DMS 273 treated with DMSO at 0.1 percent for 48 hours (cell line): ENCODE measurements at regions not wholly inside any gene's neighbourhood (a gene's known extent, or its start where the extent isn't known, plus 50 kb on each side); places are given as distances from the start of the nearest gene placed in this dataset.

Source experiments
- DNase-seq: peaks from one replicate; lab custom pipeline; 2025; lab: John Stamatoyannopoulos, UW

- DNase-seq, result no peak
Measured at GRCh38 chr18:41540237-41540871, 414.7 kb upstream of the PIK3C3 start.

DNA sequence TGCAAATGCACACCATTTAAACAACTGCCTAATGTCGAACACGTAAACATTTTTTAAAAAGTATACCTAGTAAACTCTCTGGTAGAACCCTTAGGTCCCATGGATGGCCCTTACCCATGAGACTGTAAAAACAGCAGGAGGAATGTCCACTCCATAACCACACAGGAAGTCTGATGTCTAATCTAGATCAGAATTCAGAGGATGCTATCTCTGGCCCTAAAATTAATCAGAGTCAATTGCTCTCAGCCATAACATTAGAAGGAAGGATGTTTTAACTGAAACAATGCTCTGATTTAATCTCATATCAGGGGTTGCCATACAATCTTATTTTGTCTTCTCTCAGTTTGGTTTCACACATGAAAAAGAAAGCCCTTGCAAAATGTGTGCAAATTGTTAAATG, 416.3 kb upstream of the PIK3C3 start:
- no peak for DNase-seq

DNA sequence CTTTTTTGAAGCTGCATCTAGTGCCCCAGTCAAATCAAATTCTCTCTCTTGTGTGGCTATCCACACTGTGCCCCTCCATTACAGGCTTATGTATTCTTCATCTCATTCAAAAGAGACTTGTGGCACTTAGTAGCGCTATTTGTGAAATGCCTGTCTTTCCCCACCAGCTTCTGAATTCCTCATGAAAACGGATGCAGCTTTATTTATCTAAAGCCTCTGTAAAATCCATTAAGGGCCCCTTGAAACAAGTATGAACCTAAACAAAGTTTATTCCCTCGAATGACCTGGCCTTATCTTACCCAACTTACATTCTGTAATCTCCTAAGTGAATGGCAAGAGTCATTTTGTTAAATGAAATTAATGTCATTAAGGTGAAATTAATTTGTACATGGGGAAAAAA, 417.4 kb upstream of the PIK3C3 start:
- no peak for DNase-seq

GRCh38 chr18:41532344-41533086, 422.5 kb upstream of the PIK3C3 start:
- DNase-seq, result peak; percentile 47

DNA sequence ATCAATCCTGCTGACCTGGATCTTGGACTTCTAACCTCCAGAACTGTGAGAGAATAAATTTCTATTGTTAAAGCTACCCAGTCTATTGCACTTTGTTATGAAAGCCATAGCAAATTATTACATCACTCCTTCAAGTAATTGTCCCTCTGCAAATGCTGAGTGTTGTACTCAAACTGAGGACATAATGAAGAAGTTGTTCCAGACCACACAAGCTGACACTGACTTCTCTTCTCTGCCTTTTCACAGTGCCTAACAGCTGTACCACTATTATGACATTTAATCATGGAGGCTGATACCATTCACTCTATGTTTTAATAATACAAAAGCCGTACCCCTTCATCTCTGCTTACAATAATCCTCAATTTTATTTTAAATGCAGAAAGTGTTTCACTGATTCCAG, 424.1 kb upstream of the PIK3C3 start:
- DNase-seq, result no peak

DNA sequence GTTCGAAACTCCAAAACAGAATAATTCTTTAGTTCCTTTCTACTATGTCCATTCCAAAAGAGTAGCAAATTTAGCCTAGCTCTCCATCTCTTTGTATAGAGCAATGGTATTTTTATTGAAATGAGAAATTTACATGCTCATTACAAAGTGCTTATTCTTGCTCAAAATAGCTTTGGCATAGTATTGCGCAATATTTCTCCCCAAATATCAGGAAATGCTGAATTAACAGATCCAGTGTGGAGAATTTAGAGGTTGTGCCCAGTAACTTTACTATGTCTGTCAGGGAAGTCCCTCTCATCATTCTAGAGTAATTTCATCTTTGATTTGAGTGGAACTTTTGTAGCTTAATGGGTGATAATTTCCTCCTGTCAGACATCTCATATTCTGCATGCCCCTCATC, 425.9 kb upstream of the PIK3C3 start:
- DNase-seq, result no peak

DNA sequence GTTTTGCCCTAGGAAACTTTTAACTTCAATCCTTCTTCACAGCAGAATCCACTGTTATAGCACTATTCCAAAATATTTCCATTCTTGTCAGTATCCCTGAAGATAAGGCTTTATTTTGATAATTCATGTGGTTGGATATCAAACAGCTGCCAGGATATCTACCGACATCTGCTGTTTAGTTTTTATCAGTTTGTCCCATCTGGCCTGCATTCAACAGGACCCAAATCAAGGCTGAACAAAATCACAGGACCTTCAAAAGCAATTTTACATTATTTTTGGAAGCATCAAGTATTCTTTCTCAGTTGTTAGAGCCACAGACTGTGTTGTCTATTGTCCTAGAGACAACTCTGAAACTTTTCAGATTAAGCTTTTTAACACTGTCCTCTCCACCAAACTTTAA, 429.0 kb upstream of the PIK3C3 start:
- DNase-seq, result peak; percentile 74

DNA sequence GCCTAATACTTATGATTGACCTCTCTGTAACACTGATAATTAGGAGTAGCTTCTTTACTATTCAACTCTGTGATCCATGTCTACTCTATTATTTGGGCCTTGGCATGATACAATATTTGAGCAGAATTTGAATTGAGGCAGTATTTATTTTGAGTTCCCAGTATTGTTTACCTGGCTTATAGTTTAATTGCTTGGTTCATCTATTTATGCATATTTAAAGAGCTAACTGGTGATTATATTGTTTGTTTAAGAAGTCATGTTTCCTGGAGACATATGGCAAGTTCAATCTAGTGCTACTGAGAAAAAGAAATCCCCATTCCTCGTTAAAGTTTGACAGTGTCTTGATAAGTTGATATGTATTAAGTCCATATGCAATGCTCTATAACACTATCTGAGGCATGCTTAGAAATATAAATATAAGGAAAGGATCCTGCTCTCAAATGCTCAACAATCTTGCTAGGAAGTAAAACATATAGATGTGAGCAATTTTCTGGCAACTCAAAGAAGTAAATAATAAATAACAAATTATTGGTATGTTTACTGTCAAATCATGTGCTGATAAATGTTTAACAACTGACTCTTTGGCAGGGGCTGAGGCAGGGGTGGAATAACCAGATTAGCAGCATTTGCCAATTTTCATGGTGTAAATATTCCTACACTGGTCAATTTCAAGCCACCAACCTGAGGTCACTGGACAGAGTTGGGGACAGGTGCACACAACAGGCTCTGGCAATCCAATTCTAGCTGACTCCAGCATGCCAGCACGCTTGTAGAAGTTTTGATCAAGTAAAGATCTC, 430.2 kb upstream of the PIK3C3 start:
- DNase-seq, result peak; percentile 48

GRCh38 chr18:41517142-41517541, 437.9 kb upstream of the PIK3C3 start:
- no peak for DNase-seq

- DNase-seq, result no peak
Measured at GRCh38 chr18:41513438-41513837, 441.6 kb upstream of the PIK3C3 start.

- DNase-seq, result no peak
Measured at GRCh38 chr18:41504316-41504715, 450.7 kb upstream of the PIK3C3 start.

DNA sequence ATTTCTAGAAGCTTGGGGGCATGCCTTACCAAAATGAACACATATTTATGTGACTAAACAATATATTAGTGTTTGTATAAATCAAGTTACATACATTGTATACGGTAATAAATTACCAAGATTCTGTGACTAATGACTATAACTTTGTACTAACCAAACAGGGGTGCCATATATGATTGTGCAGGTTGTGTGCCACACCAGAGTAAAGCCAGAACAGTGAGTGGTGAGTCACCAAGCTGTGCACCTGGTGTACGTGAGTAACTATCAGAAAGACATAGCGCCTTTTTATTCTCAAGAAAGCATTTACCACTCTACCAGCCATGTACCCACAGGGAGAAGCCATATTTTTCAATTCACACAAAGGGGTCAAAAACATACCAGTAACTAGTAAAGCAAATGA, 453.2 kb upstream of the PIK3C3 start:
- DNase-seq, result no peak

DNA sequence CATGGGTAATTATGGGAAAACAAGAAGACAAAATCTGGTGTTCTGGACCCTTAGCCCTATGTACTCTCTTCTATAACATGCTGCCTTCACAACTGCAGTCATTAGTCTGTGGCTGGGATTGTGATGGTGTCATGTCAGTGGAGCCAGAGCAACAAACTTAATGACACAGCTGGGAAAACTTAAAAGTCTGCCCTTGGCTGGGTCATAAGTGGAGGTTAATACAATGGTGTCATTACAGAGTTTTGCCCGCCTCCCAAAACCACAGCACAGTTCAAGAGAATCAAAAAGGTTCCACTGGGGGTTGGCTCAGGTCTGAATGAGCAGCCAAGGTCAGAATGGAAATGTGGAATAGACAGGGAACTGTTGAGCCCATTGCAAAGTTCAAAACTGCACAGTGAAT, 455.7 kb upstream of the PIK3C3 start:
- DNase-seq, result no peak

- no peak for DNase-seq
Measured at GRCh38 chr18:41490861-41491260, 464.2 kb upstream of the PIK3C3 start.

DNA sequence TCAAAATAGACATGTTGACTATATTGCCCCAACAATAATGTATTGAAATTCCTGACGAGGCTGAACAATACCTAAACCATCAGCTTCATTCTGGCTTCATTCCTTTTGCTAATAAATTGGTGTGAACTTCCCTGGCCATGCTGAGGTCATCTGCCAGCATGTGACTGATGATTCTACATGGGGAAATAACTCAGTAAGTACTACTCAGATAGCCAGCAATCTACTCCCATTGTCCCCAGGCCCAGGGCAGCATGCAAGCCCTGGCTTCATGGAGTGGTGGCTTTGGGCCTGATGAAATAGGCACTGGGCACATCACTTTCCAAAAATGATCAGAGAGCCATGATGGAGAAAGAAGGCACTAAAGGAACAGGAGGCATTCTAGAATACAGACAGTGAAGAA, 468.5 kb upstream of the PIK3C3 start:
- DNase-seq, result no peak

GRCh38 chr18:41484069-41484468, 471.0 kb upstream of the PIK3C3 start:
- no peak for DNase-seq

DNA sequence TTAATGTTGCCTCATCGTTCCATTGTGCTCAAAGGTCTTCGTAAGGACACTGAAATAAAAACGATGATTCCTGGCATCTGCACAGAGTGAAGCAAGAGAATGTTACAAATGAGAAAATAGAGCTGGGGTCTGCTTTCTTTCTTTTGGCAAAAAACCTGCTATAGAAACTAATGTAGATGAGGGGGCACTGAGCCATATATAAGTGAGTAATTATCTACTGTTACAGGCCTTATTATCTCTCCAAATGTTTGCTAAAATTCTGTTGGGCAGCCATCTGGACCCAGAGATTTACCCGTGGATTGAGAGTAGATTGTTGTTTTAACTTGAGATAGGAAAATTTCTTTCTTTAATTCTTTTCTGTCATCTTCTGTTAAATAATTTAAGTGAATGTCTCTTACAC, 472.5 kb upstream of the PIK3C3 start:
- peak; percentile 84 for DNase-seq

DNA sequence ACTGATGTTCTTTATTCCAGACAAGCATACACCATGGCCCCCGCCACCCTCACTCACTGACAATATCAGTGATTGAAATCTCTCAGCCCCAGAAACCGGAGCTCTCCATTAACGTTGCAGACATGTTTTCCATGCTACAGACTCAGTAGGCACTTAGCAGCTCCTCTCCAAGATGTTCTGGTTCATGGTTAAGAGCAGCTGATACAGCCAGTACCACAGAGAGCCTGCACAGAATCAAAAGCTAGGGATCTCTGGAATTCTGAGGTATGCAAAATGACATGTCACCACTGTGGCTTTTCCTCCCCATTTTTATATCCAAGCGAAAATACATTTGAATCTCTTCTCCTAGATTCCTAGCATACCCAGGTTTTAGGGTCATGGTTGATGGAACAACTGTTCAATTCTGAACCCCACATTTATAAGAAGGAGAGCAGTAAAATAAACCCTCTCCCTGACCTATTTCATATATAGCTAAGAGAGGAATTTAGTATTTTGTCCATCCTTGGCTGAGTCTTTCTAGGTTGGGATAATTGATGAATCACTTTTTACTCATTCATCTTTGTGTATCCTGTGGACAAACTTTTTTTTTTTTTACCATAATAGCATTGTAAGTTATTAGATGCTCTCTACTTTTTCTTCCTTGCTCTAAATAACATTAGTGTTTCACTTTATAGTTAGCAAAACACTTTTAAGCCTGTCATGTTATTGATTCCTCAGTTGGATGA, 488.4 kb upstream of the PIK3C3 start:
- no peak for DNase-seq

DNA sequence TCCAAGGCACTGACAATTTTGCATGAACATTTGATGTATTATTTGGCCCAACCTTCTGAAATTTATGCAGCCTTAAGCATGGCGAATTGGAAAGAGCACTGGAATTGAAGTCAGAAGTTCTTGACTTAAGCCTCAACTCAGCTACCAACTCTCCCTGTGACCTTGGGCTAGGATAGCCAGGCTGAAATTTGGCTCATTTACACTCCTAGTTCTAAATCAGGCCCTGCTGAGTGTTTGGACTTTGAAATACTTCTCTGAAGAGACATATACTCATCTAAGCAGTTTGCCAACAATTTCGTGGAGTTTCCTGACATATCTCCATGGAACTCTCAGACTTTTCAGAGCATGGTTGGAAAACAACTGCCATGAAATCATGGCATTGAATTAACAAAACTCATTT, 489.6 kb upstream of the PIK3C3 start:
- DNase-seq, result no peak

DNA sequence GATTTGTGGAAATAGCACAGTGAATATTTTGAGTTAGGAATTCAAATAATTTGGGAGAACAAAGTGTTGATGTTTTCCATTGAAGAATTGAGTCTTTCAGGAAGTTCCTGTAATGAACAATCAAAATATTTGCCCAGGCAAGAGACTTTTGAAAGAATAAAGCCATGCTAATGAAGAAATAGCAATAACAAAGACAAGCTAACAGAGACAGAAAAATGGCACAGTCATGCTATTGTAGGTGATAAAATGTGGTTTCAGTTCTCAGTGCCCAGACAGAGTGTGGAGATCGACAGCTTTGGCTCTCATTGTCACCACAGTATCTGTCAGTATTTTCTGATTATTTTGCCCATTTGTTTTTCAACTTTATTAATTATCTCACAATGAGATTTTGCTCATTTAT, 490.8 kb upstream of the PIK3C3 start:
- no peak for DNase-seq

- DNase-seq, result no peak
Measured at GRCh38 chr18:41462946-41463345, 492.1 kb upstream of the PIK3C3 start.

GRCh38 chr18:41461114-41461513, 493.9 kb upstream of the PIK3C3 start:
- no peak for DNase-seq
